DMS114 treated with DMSO at 0.1 percent for 48 hours (cell line): ENCODE measurements at regions not wholly inside any gene's neighbourhood (a gene's known extent, or its start where the extent isn't known, plus 50 kb on each side); places are given as distances from the start of the nearest gene placed in this dataset.

Experiments
- DNase-seq: peaks from one replicate; lab custom pipeline; 2025; ENCODE audit not compliant: unreplicated experiment; lab: John Stamatoyannopoulos, UW

DNA sequence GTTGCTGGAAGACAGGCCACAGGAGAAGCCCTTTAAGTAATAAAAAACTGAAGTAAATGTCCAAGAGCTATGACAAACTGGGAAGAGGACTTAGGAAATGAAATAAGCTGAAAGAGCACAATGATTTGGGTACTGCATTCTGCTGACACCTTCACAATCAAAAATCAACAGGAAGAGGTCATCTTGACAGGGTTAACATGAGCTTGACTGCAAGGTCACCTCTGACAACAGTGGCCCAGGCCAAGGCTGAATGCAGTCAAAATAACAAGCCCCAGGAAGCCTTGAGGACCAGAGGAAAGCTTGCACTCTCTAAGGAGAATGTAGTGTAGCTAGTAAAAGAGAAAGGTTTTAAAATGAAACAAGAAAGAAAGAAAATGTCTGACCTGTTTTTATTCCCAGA, 179.3 kb downstream of the SEC16B start:
- DNase-seq: no peak

DNA sequence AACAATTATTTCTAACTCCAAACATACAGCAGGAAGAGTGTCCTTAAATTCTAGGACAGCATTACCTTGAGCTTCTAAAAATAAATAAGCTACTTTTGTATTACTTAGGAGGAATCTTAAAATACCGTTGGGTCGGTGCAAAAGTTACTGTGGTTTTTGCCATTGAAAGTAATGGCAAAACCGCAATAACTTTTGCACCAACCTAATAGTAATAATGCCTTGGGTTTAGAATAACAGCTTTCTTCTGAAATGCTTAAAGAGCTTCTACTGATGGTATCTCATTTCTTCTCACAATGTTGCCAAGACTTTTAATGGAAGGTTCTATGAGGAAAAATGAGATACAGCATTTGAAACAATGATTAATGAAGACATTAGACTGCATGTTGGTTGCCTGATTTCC, 179.9 kb downstream of the SEC16B start:
- no peak for DNase-seq

DNA sequence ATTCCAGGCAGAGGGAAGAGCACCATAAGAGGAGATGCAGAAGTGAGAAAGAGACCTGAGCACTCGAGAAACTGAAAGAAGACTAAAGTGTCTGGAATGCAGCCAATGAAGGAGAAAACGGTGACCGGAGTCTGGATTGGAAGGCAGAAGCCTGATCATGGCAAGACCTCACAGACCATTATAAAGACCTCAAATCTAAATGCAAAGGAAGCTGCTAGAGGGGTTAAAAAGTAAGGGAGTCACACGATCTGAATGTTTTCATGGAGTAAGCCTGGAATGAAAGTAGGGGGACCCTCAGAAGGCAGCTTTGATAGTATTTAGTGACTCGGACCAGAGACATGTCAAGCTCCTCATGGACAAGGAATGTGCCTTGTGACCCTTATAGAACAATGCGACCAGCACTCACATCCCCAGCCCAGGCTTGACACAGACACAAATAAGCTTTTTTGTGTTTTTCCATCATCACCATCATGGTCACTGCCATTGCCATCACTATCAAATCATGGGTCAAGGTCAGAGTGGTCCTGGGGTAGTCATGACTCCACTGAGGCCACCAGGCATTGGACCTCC, 183.6 kb downstream of the SEC16B start:
- DNase-seq: no peak

GRCh38 chr1:177784936-177785335, 184.9 kb downstream of the SEC16B start:
- DNase-seq: no peak

GRCh38 chr1:177784409-177784808, 185.4 kb downstream of the SEC16B start:
- no peak for DNase-seq

GRCh38 chr1:177783051-177783450, 186.8 kb downstream of the SEC16B start:
- DNase-seq: no peak

DNA sequence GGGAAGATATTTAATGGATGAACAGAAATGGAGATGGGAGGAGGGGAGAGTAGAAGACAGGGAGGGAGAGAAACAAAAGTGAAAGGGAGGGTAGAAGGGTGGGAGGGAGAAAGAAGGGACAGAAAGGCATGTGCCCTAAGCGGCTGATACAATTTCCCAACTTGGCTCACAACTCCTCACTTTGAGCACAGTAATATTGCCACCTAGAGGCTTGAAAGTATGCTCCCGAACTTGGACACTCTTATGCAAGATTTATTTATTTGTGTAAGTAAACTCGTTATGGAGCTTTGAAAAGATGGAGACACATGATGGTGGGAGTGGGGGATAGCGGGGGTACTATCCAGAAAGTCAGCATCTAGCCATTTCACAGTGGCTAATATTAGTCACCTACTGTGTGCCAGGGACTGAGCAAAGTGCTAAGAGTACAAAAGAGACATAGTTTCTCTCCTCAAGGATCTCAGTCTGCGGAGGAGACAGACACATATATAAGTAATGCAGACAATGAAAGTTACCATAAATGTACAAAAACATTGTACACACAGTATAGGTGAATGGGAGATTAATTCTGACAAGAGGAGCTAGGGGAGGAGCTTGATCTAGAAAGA, 189.7 kb downstream of the SEC16B start:
- DNase-seq: peak; percentile 11

DNA sequence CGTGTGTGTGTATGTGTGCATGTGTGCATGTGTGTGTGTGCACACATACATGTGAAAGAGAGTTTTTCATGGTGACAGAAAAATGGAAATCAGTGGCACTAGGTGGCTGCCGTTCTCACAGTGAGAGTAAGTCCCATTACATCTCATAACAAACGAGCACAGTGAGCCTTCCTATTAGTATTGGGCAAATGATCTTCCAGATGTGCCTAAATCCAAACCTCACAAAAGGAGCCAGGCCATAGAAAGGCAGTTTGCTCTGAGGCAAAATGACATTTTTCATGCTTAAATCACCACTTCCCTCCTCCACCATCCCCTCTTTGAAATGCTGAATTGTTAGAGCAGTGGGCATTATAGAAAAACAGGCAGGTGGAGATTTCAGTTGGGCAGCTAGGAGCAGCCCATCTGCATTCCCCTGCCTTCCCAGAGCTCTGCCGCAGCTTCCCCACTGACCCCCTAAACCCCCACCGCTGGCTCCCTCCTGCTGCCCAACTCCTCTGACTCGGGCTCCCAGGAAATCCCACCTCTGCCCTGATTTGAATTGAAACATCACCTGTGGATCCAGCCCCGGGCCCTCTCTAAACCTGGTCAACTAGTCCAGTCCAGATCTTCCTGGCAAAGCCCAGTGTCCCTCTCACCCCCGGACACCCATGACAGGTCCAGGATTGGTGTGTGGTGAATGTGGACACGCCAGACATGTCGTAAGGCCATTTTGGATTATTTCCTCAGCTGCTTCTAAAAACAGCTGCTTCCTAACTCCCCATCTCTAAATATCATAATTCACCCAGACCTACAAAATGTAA, 190.5 kb downstream of the SEC16B start:
- no peak for DNase-seq

GRCh38 chr1:177775924-177776323, 193.9 kb downstream of the SEC16B start:
- no peak for DNase-seq

GRCh38 chr1:177772386-177772960, 197.4 kb downstream of the SEC16B start:
- DNase-seq: no peak

- DNase-seq: no peak
These were observed 198.2 kb downstream of the SEC16B start for GRCh38 chr1:177771688-177772087.

DNA sequence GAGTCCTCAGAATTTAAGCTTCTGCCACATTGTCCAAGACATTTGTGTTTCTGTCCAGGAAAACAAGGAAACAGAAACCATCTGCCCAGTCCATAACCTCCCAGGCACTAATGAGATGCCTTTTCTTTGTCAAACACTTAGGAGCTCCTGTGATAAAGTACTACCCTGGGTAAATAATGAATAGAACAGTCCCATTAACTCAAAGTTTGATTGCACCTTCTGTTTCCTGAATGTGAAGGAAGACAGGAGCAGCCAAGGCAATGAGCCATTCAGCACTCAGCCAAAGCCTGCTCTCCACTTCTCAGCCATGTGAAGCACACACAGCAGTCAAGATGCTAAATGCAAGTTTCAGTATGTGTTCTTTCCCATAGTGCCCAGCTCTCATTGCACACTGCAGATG, 199.8 kb downstream of the SEC16B start:
- no peak for DNase-seq

- no peak for DNase-seq
These were observed 213.9 kb downstream of the SEC16B start for GRCh38 chr1:177755851-177756560.

DNA sequence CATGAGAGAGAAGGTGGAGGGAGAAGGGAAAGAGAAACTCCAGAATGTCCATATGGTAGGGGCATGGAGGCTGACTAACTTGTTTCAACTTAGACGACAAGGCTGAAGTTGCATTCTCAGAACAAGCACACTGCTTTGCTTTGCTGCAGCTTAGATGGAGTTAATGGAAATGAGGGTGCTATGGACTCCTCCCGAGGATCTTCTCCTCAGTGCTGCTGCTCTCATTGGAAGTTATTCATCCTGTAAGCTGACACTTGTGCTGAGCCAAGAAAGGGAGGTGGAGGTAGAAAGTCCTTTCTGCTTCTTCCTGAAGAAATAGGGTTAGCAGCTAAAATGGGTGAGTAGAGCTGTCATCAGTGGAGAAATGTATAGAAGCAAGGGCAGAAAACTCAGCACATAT, 215.3 kb downstream of the SEC16B start:
- no peak for DNase-seq

DNA sequence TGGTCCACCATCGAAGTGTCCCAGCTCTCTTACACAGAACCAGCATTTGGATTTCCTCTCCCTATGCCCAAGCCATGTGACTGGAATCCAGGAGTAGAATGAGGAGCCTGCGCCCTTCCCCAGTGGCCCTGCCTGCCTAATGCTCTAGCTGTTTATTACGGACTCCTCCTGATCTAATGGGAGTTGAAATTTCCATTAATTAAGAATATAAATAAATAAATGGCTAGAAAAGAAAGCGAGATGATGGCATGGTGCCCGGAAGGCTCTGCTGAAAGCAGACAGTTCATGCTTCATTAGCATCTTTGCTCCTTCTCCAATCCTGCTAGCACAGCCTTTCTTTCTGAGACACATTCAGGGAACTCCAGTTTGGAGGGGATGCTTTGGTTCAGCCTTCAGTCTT, 216.2 kb downstream of the SEC16B start:
- no peak for DNase-seq

DNA sequence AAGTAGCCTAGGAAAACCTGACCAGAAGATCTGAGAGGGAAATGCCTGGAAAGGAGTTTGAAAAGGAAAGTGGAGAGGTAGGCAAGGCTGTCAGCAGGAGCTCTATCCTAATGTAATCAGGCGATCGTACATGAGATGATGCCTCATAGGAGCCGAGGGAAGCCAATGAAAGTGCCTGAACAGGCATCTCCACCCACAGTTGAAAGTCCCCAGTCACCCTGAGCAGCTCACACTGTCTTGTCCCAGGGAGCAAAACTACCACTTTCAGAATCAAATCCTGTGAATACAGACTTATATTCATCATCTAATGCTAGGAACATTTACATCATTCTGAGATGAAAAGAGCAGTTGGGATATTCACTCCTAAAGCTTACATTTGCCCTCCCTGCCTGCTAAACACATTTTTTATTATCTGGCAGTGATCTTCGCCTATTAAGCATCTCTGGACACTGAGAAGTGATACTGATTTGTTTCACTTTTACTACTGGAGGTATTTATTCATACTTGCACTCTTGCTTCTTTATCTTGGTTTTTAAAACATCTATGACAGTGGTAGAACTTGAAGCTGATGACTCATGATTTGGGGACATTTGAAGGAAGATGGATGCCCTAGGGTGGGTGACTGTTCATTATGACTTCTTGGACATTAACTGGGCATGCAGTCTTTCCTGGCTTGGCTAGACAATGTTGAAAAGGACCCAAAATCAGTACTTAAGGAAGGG, 221.6 kb downstream of the SEC16B start:
- no peak for DNase-seq

DNA sequence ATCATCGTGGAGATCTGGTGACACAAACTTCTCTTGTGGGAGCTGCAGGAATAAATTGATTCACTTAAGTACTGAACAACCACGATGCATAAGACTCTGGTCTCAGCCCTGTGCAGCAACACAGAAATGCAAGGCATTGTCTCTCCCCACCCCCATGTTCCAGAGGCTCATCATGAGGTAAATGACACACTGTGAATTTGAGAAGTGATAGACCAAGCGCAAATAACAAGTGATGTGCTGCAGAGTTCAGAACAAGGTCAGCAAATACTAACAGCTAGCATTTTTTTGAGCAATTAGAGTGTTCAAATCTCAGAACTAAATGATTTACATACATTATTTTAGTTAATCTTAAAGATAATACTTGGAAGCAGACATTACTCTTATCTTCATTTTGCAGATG, 223.7 kb downstream of the SEC16B start:
- no peak for DNase-seq

DNA sequence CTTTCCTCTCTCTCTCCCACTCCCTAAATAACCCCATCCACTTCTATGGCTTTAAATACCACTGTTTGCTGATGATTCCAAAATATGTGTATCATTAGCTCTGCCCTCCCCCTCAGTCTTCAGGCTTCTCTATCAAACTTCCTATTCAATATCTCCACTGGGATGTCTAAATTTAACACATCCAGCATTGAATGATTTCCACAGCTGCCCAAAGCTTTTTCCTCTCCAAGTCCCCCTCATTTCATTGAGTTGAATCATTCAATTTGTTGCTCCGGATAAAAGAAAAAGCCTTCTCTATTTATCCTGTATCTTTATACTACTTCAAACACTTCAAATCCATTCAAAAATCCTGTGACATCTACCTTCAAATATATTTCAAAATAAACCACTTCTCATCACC, 225.0 kb downstream of the SEC16B start:
- no peak for DNase-seq

GRCh38 chr1:177741476-177741875, 228.4 kb downstream of the SEC16B start:
- no peak for DNase-seq

DNA sequence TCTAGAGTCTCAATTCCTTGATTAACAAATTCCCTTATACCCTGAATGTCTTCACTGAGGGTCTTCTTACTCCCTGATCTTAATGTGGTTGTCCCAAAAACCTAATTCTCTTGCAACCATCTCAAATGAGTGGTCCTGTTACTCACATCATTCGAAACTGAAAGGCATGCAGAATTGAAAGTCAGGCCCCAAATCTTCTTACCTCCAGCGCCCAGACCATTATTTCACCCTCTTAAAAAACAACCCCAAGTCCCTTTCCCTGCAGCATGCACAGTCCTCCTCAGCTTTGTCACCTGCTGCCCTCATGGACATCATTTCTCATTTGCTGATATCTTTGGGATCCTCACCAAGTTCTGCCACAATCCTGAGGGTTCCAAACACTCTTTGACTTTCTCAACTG, 230.1 kb downstream of the SEC16B start:
- DNase-seq: no peak

DNA sequence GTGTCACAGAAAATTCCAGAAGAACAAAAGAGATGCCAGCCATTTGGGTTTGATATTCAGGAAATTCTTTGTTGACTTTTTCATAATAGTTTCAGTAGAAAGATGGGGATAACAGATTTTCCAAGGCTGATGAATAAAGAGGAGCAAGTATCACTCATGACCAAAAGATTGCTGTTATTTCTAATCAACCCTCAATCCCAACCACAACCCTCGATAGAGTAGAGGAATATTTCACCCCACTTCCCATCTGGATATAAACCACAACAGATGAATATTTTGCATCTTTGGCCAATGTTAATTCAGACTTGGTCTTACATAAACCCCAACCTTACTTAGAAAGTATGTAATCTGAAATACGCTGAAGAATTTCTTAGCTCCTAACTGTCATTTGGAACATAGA, 232.4 kb downstream of the SEC16B start:
- DNase-seq: no peak
